OCI-LY3 (cell line): ENCODE measurements at regions not wholly inside any gene's neighbourhood (a gene's known extent, or its start where the extent isn't known, plus 50 kb on each side); places are given as distances from the start of the nearest gene placed in this dataset.

ENCODE experiments used
- CTCF ChIP-seq: fragments of 200-600, 300-600 bp; sonication (generic); IDR thresholded peaks from 2 replicates; pipeline ENCODE4 v1.5.1; 2014; ENCODE audit warnings: antibody characterized with exemption, low read length, low read depth
- EZH2phosphoT487 ChIP-seq: fragments of 200-600 bp; shearing (Covaris generic); IDR thresholded peaks from 2 replicates; pipeline ENCODE4 v1.6.1; 2018; ENCODE audit warnings: antibody characterized with exemption, mixed run types, low read depth

GRCh38 chr2:52613064-52613463 lies 1154.5 kb upstream of the CHAC2 start:
- peak; percentile 58 for TF ChIP-seq CTCF
- no peak for TF ChIP-seq EZH2phosphoT487
